ENCODE measurements at regions not wholly inside any gene's neighbourhood (a gene's known extent, or its start where the extent isn't known, plus 50 kb on each side); places are given as distances from the start of the nearest gene placed in this dataset.

DNA sequence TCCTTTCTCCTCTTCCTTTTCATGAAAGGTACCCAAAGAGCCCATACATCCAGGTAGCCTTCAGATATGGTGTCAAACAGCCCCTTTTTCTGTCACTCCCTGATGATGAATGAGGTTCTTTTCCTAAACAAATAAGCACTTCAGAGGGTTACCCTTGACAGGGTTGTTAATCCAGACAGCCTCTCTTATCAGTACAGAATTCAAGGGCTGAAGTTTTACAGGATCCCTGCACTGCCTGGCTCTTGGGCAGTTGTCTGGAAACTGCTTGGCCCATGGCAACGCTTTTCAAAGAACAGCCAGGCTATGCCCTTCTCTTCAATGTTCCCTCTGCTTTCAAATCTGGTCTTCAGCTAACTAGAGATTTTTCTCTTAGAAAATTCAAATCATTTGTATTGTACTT is 352.6 kb upstream of the FAM241A start:
- TF ChIP-seq NFE2L2 (IDR thresholded peaks at IDR 0.05; ENCODE audit: low read depth, low read length) (no peak), POLR2A (IDR thresholded peaks at IDR 0.05; ENCODE audit: low read depth, low read length) (no peak), RCOR1 (IDR thresholded peaks at IDR 0.05; ENCODE audit: insufficient replicate concordance, low read length) (no peak), BHLHE40 (IDR thresholded peaks at IDR 0.05; ENCODE audit: low read depth, low read length) (no peak), CHD1 (IDR thresholded peaks at IDR 0.05; ENCODE audit: low read depth, low read length) (no peak), FOS (IDR thresholded peaks at IDR 0.05; ENCODE audit: low read depth, low read length) (no peak), SMC3 (IDR thresholded peaks at IDR 0.05; ENCODE audit: low read depth, low read length) (no peak), MXI1 (IDR thresholded peaks at IDR 0.05; ENCODE audit: borderline replicate concordance, low read depth, low read length) (no peak)
- H3K27me3 ChIP-seq (ENCODE audit: control insufficient read depth, insufficient read depth, low read length), result peaks cover 3% of the 10 kb centered on the region
- H3K18ac ChIP-seq (ENCODE audit: low read depth, low read length), result no peak overlapping the region
- no peak overlapping the region for H3K9ac ChIP-seq (ENCODE audit: low read depth, low read length)
- no peak overlapping the region for H3K23ac ChIP-seq (ENCODE audit: low read depth, low read length)
- no peak overlapping the region for H2BK20ac ChIP-seq (ENCODE audit: low read depth, low read length)
- in situ Hi-C loops (cut with MboI; ENCODE audit: low sequenced_read_pairs), result no loop called here
- WGBS, 2 experiments (ENCODE audit: extremely low coverage in 2 of 2, insufficient read length in 1 of 2), result no CpG with 5 or more reads among the region's 1 CpG
- H3K79me1 ChIP-seq (ENCODE audit: low read depth in 1 of 2, low read length in 2 of 2), result no peaks in the 10 kb centered on the region
- BruUV-seq (replicated peaks), result no TSS peak
- H3K4me3 ChIP-seq (ENCODE audit: insufficient read depth, low read depth, low read length), result no peak overlapping the region
- ChIA-PET CTCF (no interaction called here), POLR2A (ENCODE audit: unreplicated experiment) (no interaction called here)
- DNase-seq, result no peak
- no peaks in the 10 kb centered on the region for H3K4me1 ChIP-seq (ENCODE audit: control insufficient read depth, insufficient read depth, low read length)
- no peaks in the 10 kb centered on the region for H3K9me1 ChIP-seq (ENCODE audit: insufficient read depth, low read length)
- intact Hi-C loops (cut with micrococcal nuclease), result no loop called here
- H3K36me3 ChIP-seq (ENCODE audit: control insufficient read depth, insufficient read depth, low read length), result no peaks in the 10 kb centered on the region
- H3K56ac ChIP-seq (ENCODE audit: extremely low read depth, insufficient read depth, low read length), result no peak overlapping the region
- H4K8ac ChIP-seq (ENCODE audit: low read depth in 2 of 2, low read length in 2 of 2), result no peak overlapping the region
- H4K20me1 ChIP-seq (ENCODE audit: insufficient read depth, low read length), result no peaks in the 10 kb centered on the region
- dilution Hi-C loops (cut with HindIII; ENCODE audit: low sequenced_read_pairs, unreplicated experiment), result no loop called here
- H3K9me3 ChIP-seq (ENCODE audit: control insufficient read depth, insufficient read depth, low read length), result no peaks in the 10 kb centered on the region
- H3K4me2 ChIP-seq (ENCODE audit: low read depth, low read length), result no peak overlapping the region
- no peak overlapping the region for H2AK9ac ChIP-seq (replicated peaks; ENCODE audit: low read depth, low read length, poor library complexity)
- no peak overlapping the region for H2BK5ac ChIP-seq (ENCODE audit: low read depth, low read length, poor library complexity, severe bottlenecking)
- no peak overlapping the region for H3K4ac ChIP-seq (ENCODE audit: low read depth, low read length)
- H4K5ac ChIP-seq (ENCODE audit: low read depth, low read length), result no peak overlapping the region
- H3K14ac ChIP-seq (replicated peaks; ENCODE audit: low read depth, low read length), result no peak overlapping the region
- H3K27ac ChIP-seq (ENCODE audit: insufficient read depth, low read length), result no peak overlapping the region
- no peak overlapping the region for H2AK5ac ChIP-seq (ENCODE audit: low read depth, low read length)
- no peak for ATAC-seq (ENCODE audit: low read depth)
- H2BK15ac ChIP-seq (ENCODE audit: low read depth, low read length), result no peak overlapping the region
- H2AFZ ChIP-seq (replicated peaks; ENCODE audit: low read length, poor library complexity), result no peak overlapping the region
- H4K91ac ChIP-seq (ENCODE audit: insufficient read depth, low read depth, low read length), result no peak overlapping the region
- H2BK120ac ChIP-seq (ENCODE audit: low read depth, low read length), result no peak overlapping the region

Measured in IMR-90 (cell line).